ENCODE measurements at regions not wholly inside any gene's neighbourhood (a gene's known extent, or its start where the extent isn't known, plus 50 kb on each side); places are given as distances from the start of the nearest gene placed in this dataset.

DNA sequence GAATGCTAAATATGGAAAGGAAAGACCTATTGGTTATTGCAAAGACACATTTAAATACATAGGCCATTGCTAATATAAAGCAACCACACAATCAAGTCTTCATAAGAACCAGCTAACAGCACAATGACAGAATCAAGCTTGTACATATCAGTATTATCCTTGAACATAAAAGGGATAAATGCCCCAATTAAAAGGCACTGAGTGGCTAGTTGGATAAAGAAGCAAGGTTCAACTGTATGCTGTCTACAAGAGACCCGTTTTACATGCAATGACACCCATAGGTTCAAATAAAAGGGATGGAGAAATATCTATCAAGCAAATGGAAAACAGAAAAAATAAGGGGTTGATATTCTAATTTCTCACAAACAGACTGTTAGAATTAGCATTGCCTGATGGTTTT is 706.1 kb downstream of the EPHA3 start:
- TF ChIP-seq POLR2A (IDR thresholded peaks at IDR 0.05), result no peak
- TF ChIP-seq, protein P1, sequence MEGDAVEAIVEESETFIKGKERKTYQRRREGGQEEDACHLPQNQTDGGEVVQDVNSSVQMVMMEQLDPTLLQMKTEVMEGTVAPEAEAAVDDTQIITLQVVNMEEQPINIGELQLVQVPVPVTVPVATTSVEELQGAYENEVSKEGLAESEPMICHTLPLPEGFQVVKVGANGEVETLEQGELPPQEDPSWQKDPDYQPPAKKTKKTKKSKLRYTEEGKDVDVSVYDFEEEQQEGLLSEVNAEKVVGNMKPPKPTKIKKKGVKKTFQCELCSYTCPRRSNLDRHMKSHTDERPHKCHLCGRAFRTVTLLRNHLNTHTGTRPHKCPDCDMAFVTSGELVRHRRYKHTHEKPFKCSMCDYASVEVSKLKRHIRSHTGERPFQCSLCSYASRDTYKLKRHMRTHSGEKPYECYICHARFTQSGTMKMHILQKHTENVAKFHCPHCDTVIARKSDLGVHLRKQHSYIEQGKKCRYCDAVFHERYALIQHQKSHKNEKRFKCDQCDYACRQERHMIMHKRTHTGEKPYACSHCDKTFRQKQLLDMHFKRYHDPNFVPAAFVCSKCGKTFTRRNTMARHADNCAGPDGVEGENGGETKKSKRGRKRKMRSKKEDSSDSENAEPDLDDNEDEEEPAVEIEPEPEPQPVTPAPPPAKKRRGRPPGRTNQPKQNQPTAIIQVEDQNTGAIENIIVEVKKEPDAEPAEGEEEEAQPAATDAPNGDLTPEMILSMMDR (IDR thresholded peaks at IDR 0.05), result no peak

All from Peyer's patch (tissue), 4 donors.